ENCODE measurements at regions not wholly inside any gene's neighbourhood (a gene's known extent, or its start where the extent isn't known, plus 50 kb on each side); places are given as distances from the start of the nearest gene placed in this dataset.

DNA sequence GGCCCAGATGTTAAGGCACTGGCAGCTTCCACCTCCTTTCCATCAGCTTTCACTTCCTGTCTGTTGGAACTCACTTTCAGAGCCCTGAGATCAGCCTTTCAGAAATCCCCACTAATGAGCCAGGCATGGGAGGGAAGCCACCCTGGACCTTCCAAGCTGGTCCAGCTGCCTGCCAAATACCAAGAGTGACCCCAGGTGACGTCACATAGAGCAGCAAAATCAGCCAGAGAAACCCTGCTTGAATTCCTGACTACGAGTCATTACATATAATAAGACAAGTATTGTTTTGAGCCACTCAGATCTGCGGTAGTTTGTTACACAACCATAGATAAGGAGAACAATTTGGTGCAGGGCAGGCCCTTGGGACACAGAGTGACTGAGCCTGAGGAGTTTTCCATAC lies 556.0 kb upstream of the JAG1 start:
- TF ChIP-seq, protein P1, sequence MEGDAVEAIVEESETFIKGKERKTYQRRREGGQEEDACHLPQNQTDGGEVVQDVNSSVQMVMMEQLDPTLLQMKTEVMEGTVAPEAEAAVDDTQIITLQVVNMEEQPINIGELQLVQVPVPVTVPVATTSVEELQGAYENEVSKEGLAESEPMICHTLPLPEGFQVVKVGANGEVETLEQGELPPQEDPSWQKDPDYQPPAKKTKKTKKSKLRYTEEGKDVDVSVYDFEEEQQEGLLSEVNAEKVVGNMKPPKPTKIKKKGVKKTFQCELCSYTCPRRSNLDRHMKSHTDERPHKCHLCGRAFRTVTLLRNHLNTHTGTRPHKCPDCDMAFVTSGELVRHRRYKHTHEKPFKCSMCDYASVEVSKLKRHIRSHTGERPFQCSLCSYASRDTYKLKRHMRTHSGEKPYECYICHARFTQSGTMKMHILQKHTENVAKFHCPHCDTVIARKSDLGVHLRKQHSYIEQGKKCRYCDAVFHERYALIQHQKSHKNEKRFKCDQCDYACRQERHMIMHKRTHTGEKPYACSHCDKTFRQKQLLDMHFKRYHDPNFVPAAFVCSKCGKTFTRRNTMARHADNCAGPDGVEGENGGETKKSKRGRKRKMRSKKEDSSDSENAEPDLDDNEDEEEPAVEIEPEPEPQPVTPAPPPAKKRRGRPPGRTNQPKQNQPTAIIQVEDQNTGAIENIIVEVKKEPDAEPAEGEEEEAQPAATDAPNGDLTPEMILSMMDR (IDR thresholded peaks at IDR 0.05; ENCODE audit: poor library complexity, severe bottlenecking) = no peak
- TF ChIP-seq EP300 (conservative IDR thresholded peaks at IDR 0.05; ENCODE audit: poor library complexity, severe bottlenecking) (no peak), POLR2AphosphoS5 (IDR thresholded peaks at IDR 0.05) (no peak), EZH2 (IDR thresholded peaks at IDR 0.05; ENCODE audit: borderline replicate concordance, insufficient read depth, low read length, poor library complexity, severe bottlenecking) (no peak), SMC3 (conservative IDR thresholded peaks at IDR 0.05; ENCODE audit: poor library complexity) (no peak)
- TF ChIP-seq, protein P2, sequence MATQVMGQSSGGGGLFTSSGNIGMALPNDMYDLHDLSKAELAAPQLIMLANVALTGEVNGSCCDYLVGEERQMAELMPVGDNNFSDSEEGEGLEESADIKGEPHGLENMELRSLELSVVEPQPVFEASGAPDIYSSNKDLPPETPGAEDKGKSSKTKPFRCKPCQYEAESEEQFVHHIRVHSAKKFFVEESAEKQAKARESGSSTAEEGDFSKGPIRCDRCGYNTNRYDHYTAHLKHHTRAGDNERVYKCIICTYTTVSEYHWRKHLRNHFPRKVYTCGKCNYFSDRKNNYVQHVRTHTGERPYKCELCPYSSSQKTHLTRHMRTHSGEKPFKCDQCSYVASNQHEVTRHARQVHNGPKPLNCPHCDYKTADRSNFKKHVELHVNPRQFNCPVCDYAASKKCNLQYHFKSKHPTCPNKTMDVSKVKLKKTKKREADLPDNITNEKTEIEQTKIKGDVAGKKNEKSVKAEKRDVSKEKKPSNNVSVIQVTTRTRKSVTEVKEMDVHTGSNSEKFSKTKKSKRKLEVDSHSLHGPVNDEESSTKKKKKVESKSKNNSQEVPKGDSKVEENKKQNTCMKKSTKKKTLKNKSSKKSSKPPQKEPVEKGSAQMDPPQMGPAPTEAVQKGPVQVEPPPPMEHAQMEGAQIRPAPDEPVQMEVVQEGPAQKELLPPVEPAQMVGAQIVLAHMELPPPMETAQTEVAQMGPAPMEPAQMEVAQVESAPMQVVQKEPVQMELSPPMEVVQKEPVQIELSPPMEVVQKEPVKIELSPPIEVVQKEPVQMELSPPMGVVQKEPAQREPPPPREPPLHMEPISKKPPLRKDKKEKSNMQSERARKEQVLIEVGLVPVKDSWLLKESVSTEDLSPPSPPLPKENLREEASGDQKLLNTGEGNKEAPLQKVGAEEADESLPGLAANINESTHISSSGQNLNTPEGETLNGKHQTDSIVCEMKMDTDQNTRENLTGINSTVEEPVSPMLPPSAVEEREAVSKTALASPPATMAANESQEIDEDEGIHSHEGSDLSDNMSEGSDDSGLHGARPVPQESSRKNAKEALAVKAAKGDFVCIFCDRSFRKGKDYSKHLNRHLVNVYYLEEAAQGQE (IDR thresholded peaks at IDR 0.05; ENCODE audit: borderline replicate concordance) = no peak

Data from neural cell (in vitro differentiated cells).